ENCODE measurements at regions not wholly inside any gene's neighbourhood (a gene's known extent, or its start where the extent isn't known, plus 50 kb on each side); places are given as distances from the start of the nearest gene placed in this dataset.

DNA sequence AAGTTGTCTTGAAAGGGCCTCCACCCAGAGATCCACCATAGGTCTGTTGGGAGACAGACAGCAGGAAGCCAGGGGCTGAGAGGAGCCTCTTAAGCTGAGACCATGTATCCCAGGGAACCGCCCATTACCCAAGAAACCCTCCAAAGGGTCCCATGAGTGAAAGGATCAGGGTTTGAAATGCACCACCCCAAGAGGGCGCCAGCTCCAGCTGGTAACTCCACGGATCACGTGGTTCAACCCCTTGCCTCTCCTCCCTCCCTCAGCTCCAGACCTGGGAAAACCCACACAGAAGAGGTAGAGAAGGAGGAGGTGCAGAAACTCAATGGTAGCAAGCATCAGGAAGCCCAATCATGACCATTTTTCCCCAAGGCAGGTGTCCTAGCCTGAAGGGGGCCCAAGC lies 148.7 kb downstream of the AIPL1 start (continued):
- TF ChIP-seq TSHZ2 (CRISPR knock-in tag; IDR thresholded peaks at IDR 0.05) = no peak
- TF ChIP-seq OSR1 (CRISPR knock-in tag; IDR thresholded peaks at IDR 0.05) = no peak
- no peak for TF ChIP-seq ZFP3 (CRISPR knock-in tag; IDR thresholded peaks at IDR 0.05)

DNA sequence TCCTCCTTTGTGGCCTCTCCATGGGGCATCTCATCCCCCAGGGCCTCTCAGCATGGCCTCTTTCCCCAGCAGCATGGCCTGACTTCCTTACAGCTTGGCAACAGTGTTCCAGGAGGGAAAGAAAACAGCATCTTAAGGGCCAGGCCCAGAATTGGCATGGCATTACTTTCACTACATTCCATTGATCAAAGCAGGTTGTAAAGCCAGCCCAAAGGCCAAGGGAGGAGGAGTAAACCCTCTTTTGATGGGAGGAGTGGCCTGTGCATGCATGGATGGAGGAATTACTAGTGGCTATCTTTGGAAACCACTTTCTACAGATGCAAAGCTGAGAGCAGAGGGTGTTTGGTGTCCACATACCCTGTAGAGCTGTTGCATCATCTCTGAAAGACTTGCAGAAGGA lies 149.4 kb downstream of the AIPL1 start:
- TF ChIP-seq ISL1 (CRISPR knock-in tag; IDR thresholded peaks at IDR 0.05) (no peak), ESRRG (CRISPR knock-in tag; IDR thresholded peaks at IDR 0.05) (no peak), ARNTL (CRISPR knock-in tag; IDR thresholded peaks at IDR 0.05; ENCODE audit: borderline replicate concordance, low read depth) (no peak), CREB5 (CRISPR knock-in tag; IDR thresholded peaks at IDR 0.05; ENCODE audit: low read depth) (no peak), ZFP30 (CRISPR knock-in tag; IDR thresholded peaks at IDR 0.05) (no peak), BACH2 (CRISPR knock-in tag; IDR thresholded peaks at IDR 0.05; ENCODE audit: borderline replicate concordance) (no peak), PPARA (CRISPR knock-in tag; IDR thresholded peaks at IDR 0.05; ENCODE audit: borderline replicate concordance) (no peak), OSR1 (CRISPR knock-in tag; IDR thresholded peaks at IDR 0.05) (no peak)
- TF ChIP-seq, protein P1, sequence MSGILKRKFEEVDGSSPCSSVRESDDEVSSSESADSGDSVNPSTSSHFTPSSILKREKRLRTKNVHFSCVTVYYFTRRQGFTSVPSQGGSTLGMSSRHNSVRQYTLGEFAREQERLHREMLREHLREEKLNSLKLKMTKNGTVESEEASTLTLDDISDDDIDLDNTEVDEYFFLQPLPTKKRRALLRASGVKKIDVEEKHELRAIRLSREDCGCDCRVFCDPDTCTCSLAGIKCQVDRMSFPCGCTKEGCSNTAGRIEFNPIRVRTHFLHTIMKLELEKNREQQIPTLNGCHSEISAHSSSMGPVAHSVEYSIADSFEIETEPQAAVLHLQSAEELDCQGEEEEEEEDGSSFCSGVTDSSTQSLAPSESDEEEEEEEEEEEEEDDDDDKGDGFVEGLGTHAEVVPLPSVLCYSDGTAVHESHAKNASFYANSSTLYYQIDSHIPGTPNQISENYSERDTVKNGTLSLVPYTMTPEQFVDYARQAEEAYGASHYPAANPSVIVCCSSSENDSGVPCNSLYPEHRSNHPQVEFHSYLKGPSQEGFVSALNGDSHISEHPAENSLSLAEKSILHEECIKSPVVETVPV (CRISPR knock-in tag; IDR thresholded peaks at IDR 0.05) = no peak
- no peak for ATAC-seq

DNA sequence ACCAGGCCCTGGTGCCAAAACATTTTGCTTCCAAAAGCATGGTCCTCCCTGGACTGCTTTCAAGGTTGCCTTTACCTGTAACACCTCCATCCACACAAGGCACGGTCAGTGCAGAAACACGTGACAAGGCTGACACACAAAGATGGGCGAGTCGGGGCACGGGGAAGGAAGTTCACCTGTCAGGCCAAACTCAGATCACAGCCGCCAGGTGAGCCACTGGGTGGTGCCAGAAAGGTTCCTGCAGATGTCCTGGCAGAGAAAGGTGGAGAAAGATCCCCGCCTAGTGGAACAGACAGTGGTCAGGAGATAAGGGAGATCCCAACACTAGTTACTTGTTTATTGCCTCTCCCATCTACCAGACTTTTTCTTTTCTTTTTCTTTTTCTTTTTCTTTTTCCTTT lies 155.3 kb downstream of the AIPL1 start:
- TF ChIP-seq TCF4 (CRISPR knock-in tag; IDR thresholded peaks at IDR 0.05; ENCODE audit: borderline replicate concordance) (no peak), TSHZ2 (CRISPR knock-in tag; IDR thresholded peaks at IDR 0.05) (no peak), PPARA (CRISPR knock-in tag; IDR thresholded peaks at IDR 0.05; ENCODE audit: borderline replicate concordance) (no peak), PATZ1 (CRISPR knock-in tag; IDR thresholded peaks at IDR 0.05; ENCODE audit: borderline replicate concordance) (no peak), GLIS3 (CRISPR knock-in tag; IDR thresholded peaks at IDR 0.05) (no peak), ZFP30 (CRISPR knock-in tag; IDR thresholded peaks at IDR 0.05) (no peak), ZNF8 (CRISPR knock-in tag; IDR thresholded peaks at IDR 0.05) (no peak), ZFP3 (CRISPR knock-in tag; IDR thresholded peaks at IDR 0.05) (no peak), TOX (CRISPR knock-in tag; IDR thresholded peaks at IDR 0.05; ENCODE audit: borderline replicate concordance) (no peak), SNAI2 (CRISPR knock-in tag; IDR thresholded peaks at IDR 0.05) (no peak), ESRRG (CRISPR knock-in tag; IDR thresholded peaks at IDR 0.05) (no peak), ZNF70 (CRISPR knock-in tag; IDR thresholded peaks at IDR 0.05) (no peak), ZC3H10 (CRISPR knock-in tag; IDR thresholded peaks at IDR 0.05) (no peak), CREB5 (CRISPR knock-in tag; IDR thresholded peaks at IDR 0.05; ENCODE audit: low read depth) (no peak)
- TF ChIP-seq, protein P1 (CRISPR knock-in tag; IDR thresholded peaks at IDR 0.05) = no peak
- no peak for ATAC-seq

Data from SK-N-SH treated with all-trans-retinoic acid at 6 μM for 48 hours (cell line).